K562 (cell line): ENCODE measurements at regions not wholly inside any gene's neighbourhood (a gene's known extent, or its start where the extent isn't known, plus 50 kb on each side); places are given as distances from the start of the nearest gene placed in this dataset.

Experiments used
- ATF3 ChIP-seq, 2 experiments: fragments of 450-650 bp in 1 of 2; sonication (generic) in 1 of 2; formaldehyde crosslinking in 1 of 2; IDR thresholded peaks in 1 of 2; conservative IDR thresholded peaks in 1 of 2; 2 replicates each; pipeline versions ENCODE4 v1.6.1 to v1.8.1; 2016 to 2023; ENCODE audit warnings: mild to moderate bottlenecking in 2 of 2, moderate library complexity in 2 of 2, inconsistent platforms in 1 of 2, missing genetic modification reagents in 1 of 2
- BACH1 ChIP-seq: fragments of 200-800 bp; sonication (Bioruptor generic); IDR thresholded peaks from 2 replicates; pipeline ENCODE4 v1.6.1; 2016; ENCODE audit warnings: missing genetic modification characterization, missing compliant biosample characterization
- CTBP1 ChIP-seq: fragments of 450-650 bp; IDR thresholded peaks from 2 replicates; pipeline ENCODE4 v1.6.1; 2016; ENCODE audit warnings: borderline replicate concordance
- JUN ChIP-seq, 2 experiments: sonication (generic) in 1 of 2; formaldehyde crosslinking in 1 of 2; IDR thresholded peaks; 2 replicates each; pipeline versions ENCODE4 v1.6.1 to v1.8.0; 2012 to 2022; ENCODE audit warnings: borderline replicate concordance in 2 of 2, mild to moderate bottlenecking in 2 of 2, improper control_type of control experiment in 1 of 2, low read depth in 1 of 2, low read length in 1 of 2, missing genetic modification reagents in 1 of 2
- NR4A1 ChIP-seq, 2 experiments: fragments of 250-450 bp in 1 of 2; fragments of 450-650 bp in 1 of 2; sonication (Bioruptor Pico) in 1 of 2; IDR thresholded peaks; 2 replicates each; pipeline versions ENCODE4 v1.4.0 to v1.6.1; 2016 to 2020; ENCODE audit warnings: mild to moderate bottlenecking in 2 of 2, missing compliant biosample characterization in 1 of 2, missing genetic modification characterization in 1 of 2, moderate library complexity in 1 of 2
- RBBP5 ChIP-seq: fragments of 200-600 bp; sonication (generic); IDR thresholded peaks from 2 replicates; pipeline ENCODE4 v1.6.1; 2012; ENCODE audit warnings: borderline replicate concordance, mild to moderate bottlenecking, low read length, control low read depth, inconsistent platforms; ENCODE audit not compliant: insufficient read depth, poor library complexity, severe bottlenecking
- SETDB1 ChIP-seq: IDR thresholded peaks from one replicate; pipeline ENCODE4 v1.6.1; 2012; ENCODE audit warnings: low read length, control low read depth, inconsistent platforms
- ZBTB33 ChIP-seq: sonication (generic); formaldehyde crosslinking; IDR thresholded peaks from 2 replicates; pipeline ENCODE4 v1.8.1; 2023; ENCODE audit warnings: mild to moderate bottlenecking, missing genetic modification reagents
- ZC3H4 ChIP-seq: sonication (generic); formaldehyde crosslinking; IDR thresholded peaks from 2 replicates; pipeline ENCODE4 v1.9.0; 2021; ENCODE audit warnings: missing genetic modification reagents, borderline replicate concordance
- ZNF282 ChIP-seq: sonication (generic); formaldehyde crosslinking; IDR thresholded peaks from 2 replicates; pipeline ENCODE4 v1.8.1; 2023; ENCODE audit warnings: missing genetic modification reagents
- TF ChIP-seq, protein P1 (sequence below): sonication (generic); formaldehyde crosslinking; IDR thresholded peaks from 2 replicates; pipeline ENCODE4 v1.8.1; 2023; ENCODE audit warnings: missing genetic modification reagents, mild to moderate bottlenecking, borderline replicate concordance
- TF ChIP-seq, protein P2 (sequence below): fragments of 450-650 bp; IDR thresholded peaks from 2 replicates; pipeline ENCODE4 v1.6.1; 2016; ENCODE audit warnings: antibody characterized with exemption
- TF ChIP-seq, protein P3 (sequence below): IDR thresholded peaks from 2 replicates; pipeline ENCODE4 v1.6.1; 2014; ENCODE audit warnings: antibody characterized with exemption

- TF ChIP-seq RBBP5 (no peak), ZNF282 (CRISPR knock-in tag) (no peak), JUN (IDR thresholded peaks at IDR 0.05; ENCODE audit: borderline replicate concordance, low read depth, low read length) (no peak), JUN (CRISPR knock-in tag; IDR thresholded peaks at IDR 0.05; ENCODE audit: borderline replicate concordance) (no peak), CTBP1 (no peak), BACH1 (tag) (no peak), ATF3 (IDR thresholded peaks at IDR 0.05) (no peak; the same call in 1 of the 2 replicates), ATF3 (CRISPR knock-in tag; conservative IDR thresholded peaks at IDR 0.05) (no peak), SETDB1 (no peak), NR4A1 (CRISPR knock-in tag; IDR thresholded peaks at IDR 0.05) (peak; percentile 11; the same call in 1 of the 2 replicates), NR4A1 (tag; IDR thresholded peaks at IDR 0.05) (no peak; the same call in 1 of the 2 replicates), ZBTB33 (no peak), ZC3H4 (CRISPR knock-in tag) (no peak)
- TF ChIP-seq, protein P1, sequence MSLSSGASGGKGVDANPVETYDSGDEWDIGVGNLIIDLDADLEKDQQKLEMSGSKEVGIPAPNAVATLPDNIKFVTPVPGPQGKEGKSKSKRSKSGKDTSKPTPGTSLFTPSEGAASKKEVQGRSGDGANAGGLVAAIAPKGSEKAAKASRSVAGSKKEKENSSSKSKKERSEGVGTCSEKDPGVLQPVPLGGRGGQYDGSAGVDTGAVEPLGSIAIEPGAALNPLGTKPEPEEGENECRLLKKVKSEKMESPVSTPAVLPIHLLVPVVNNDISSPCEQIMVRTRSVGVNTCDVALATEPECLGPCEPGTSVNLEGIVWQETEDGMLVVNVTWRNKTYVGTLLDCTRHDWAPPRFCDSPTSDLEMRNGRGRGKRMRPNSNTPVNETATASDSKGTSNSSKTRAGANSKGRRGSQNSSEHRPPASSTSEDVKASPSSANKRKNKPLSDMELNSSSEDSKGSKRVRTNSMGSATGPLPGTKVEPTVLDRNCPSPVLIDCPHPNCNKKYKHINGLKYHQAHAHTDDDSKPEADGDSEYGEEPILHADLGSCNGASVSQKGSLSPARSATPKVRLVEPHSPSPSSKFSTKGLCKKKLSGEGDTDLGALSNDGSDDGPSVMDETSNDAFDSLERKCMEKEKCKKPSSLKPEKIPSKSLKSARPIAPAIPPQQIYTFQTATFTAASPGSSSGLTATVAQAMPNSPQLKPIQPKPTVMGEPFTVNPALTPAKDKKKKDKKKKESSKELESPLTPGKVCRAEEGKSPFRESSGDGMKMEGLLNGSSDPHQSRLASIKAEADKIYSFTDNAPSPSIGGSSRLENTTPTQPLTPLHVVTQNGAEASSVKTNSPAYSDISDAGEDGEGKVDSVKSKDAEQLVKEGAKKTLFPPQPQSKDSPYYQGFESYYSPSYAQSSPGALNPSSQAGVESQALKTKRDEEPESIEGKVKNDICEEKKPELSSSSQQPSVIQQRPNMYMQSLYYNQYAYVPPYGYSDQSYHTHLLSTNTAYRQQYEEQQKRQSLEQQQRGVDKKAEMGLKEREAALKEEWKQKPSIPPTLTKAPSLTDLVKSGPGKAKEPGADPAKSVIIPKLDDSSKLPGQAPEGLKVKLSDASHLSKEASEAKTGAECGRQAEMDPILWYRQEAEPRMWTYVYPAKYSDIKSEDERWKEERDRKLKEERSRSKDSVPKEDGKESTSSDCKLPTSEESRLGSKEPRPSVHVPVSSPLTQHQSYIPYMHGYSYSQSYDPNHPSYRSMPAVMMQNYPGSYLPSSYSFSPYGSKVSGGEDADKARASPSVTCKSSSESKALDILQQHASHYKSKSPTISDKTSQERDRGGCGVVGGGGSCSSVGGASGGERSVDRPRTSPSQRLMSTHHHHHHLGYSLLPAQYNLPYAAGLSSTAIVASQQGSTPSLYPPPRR (CRISPR knock-in tag) = no peak
- TF ChIP-seq, protein P2, sequence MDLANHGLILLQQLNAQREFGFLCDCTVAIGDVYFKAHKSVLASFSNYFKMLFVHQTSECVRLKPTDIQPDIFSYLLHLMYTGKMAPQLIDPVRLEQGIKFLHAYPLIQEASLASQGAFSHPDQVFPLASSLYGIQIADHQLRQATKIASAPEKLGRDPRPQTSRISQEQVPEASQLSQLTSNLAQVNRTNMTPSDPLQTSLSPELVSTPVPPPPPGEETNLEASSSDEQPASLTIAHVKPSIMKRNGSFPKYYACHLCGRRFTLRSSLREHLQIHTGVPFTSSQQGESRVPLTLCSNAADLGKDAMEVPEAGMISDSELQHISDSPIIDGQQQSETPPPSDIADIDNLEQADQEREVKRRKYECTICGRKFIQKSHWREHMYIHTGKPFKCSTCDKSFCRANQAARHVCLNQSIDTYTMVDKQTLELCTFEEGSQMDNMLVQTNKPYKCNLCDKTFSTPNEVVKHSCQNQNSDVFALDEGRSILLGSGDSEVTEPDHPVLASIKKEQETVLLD = no peak
- TF ChIP-seq, protein P3, sequence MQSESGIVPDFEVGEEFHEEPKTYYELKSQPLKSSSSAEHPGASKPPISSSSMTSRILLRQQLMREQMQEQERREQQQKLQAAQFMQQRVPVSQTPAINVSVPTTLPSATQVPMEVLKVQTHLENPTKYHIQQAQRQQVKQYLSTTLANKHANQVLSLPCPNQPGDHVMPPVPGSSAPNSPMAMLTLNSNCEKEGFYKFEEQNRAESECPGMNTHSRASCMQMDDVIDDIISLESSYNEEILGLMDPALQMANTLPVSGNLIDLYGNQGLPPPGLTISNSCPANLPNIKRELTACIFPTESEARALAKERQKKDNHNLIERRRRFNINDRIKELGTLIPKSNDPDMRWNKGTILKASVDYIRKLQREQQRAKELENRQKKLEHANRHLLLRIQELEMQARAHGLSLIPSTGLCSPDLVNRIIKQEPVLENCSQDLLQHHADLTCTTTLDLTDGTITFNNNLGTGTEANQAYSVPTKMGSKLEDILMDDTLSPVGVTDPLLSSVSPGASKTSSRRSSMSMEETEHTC = no peak
Measured at GRCh38 chr4:10181745-10182445, 65.3 kb upstream of the WDR1 start (continued).
